Tibial artery (tissue), 4 donors: ENCODE measurements at regions not wholly inside any gene's neighbourhood (a gene's known extent, or its start where the extent isn't known, plus 50 kb on each side); places are given as distances from the start of the nearest gene placed in this dataset.
"Not testable (repeated sequence)": the region's sequence is repeated elsewhere in the genome, so short reads cannot be mapped to it uniquely, and the experiment has no call there.

Experiments
- DNase-seq, 2 donors: peaks; one replicate each; pipeline ENCODE4 v3.0.0-alpha.2; 2019
- H3K27ac ChIP-seq, 2 donors: fragments of 200-600 bp; sonication (generic) in 1 of 2; 1 replicate in 1 of 2; 2 replicates in 1 of 2; pipeline ENCODE4 v1.5.1; 2018 to 2019; ENCODE audit warnings: mild to moderate bottlenecking in 1 of 2
- H3K27me3 ChIP-seq, 2 donors: fragments of 200-600 bp; sonication (generic) in 1 of 2; one replicate each; pipeline versions ENCODE4 v1.5.1 to v1.6.0; 2016 to 2019
- H3K36me3 ChIP-seq, 3 donors: fragments of 200-600 bp; sonication (generic) in 2 of 3; one replicate each; pipeline ENCODE4 v1.5.1; 2016 to 2019; ENCODE audit warnings: mild to moderate bottlenecking in 2 of 3
- H3K4me1 ChIP-seq, 4 donors: fragments of 200-600 bp; sonication (generic) in 2 of 4; 1 replicate in 3 of 4; 2 replicates in 1 of 4; pipeline ENCODE4 v1.5.1; 2016 to 2019
- H3K4me3 ChIP-seq, 2 donors: fragments of 200-600 bp; sonication (generic) in 1 of 2; 1 replicate in 1 of 2; 2 replicates in 1 of 2; pipeline ENCODE4 v1.5.1; 2018 to 2019; ENCODE audit warnings: mild to moderate bottlenecking in 2 of 2
- H3K9me3 ChIP-seq, 3 donors: fragments of 200-600 bp; sonication (generic) in 1 of 3; one replicate each; pipeline ENCODE4 v1.5.1; 2016 to 2019
- CTCF ChIP-seq, 2 experiments: fragments of 200-600 bp in 1 of 2; fragments of 450-650 bp in 1 of 2; IDR thresholded peaks; one replicate each; pipeline ENCODE4 v1.5.1; 2017 to 2019; ENCODE audit warnings: antibody characterized with exemption in 2 of 2, mild to moderate bottlenecking in 1 of 2, moderate library complexity in 1 of 2
- intact Hi-C: fragments of 100-400 bp; cut with DNase I; formaldehyde crosslinking; loops from one replicate; pipeline ENCODE4 v1.15.0; 2023; ENCODE audit warnings: low total_unique reads

GRCh38 chr9:618478-618877 is 223.0 kb upstream of the DMRT1 start:
- H3K27me3 ChIP-seq = no peaks in the 10 kb centered on the region
- H3K4me3 ChIP-seq = no peak overlapping the region
- peak overlapping the region; percentile 77 for H3K27ac ChIP-seq
- no peak for TF ChIP-seq CTCF (IDR thresholded peaks at IDR 0.05)
- no peaks in the 10 kb centered on the region for H3K36me3 ChIP-seq
- H3K9me3 ChIP-seq = no peaks in the 10 kb centered on the region
- H3K4me1 ChIP-seq = peaks cover 0 to 52% (median 24%) of the 10 kb centered on the region in 4 donors
- no peak for DNase-seq
- intact Hi-C loops = no loop called here

- Histone ChIP-seq H3K4me3 (no peak overlapping the region), H3K36me3 (no peaks in the 10 kb centered on the region), H3K27ac (peak overlapping the region; percentile 5 to 77), H3K4me1 (peaks cover 0 to 59% (median 26%) of the 10 kb centered on the region in 4 donors), H3K9me3 (no peaks in the 10 kb centered on the region), H3K27me3 (no peaks in the 10 kb centered on the region)
- intact Hi-C loops = loop anchor here (10.0 kb wide), 1 partner anchor 63 kb away; no protein-coding TSS in a partner anchor
- DNase-seq = no peak
- no peak for TF ChIP-seq CTCF (IDR thresholded peaks at IDR 0.05)
These were observed 220.2 kb upstream of the DMRT1 start for GRCh38 chr9:621201-621855.

GRCh38 chr9:624935-625500 is 216.5 kb upstream of the DMRT1 start:
- intact Hi-C loops = loop anchor here (10.0 kb wide), 1 partner anchor 60 kb away; no protein-coding TSS in a partner anchor
- H3K27ac ChIP-seq = peak overlapping the region; percentile 79 to 83
- no peak for DNase-seq

GRCh38 chr9:625613-626012 is 215.9 kb upstream of the DMRT1 start:
- H3K27me3 ChIP-seq = no peaks in the 10 kb centered on the region
- H3K36me3 ChIP-seq = no peaks in the 10 kb centered on the region
- no peak overlapping the region for H3K4me3 ChIP-seq
- peaks cover 0 to 63% (median 30%) of the 10 kb centered on the region in 4 donors for H3K4me1 ChIP-seq
- peak overlapping the region; percentile 79 to 83 for H3K27ac ChIP-seq
- no peak for TF ChIP-seq CTCF (IDR thresholded peaks at IDR 0.05)
- H3K9me3 ChIP-seq = no peaks in the 10 kb centered on the region
- DNase-seq = no peak
- intact Hi-C loops = loop anchor here (10.0 kb wide), 1 partner anchor 59 kb away; no protein-coding TSS in a partner anchor

More at GRCh38 chr9:624935-625500, 216.5 kb upstream of the DMRT1 start:
- Histone ChIP-seq H3K36me3 (no peaks in the 10 kb centered on the region), H3K9me3 (no peaks in the 10 kb centered on the region), H3K27me3 (no peaks in the 10 kb centered on the region), H3K4me3 (no peak overlapping the region), H3K4me1 (peaks cover 0 to 63% (median 30%) of the 10 kb centered on the region in 4 donors)
- no peak for TF ChIP-seq CTCF (IDR thresholded peaks at IDR 0.05)

GRCh38 chr9:626114-626513 is 215.4 kb upstream of the DMRT1 start:
- peak overlapping the region; percentile 79 to 83 for H3K27ac ChIP-seq
- intact Hi-C loops = loop anchor here (10.0 kb wide), 1 partner anchor 59 kb away; no protein-coding TSS in a partner anchor
- peak overlapping the region; percentile 3 to 12 for H3K4me3 ChIP-seq
- not testable (repeated sequence) for H3K36me3 ChIP-seq, H3K27me3 ChIP-seq, H3K9me3 ChIP-seq
- DNase-seq = peak; percentile 37 to 74
- H3K4me1 ChIP-seq = peaks cover 0 to 60% (median 30%) of the 10 kb centered on the region in 4 donors

- Histone ChIP-seq H3K4me3 (peak overlapping the region; percentile 3 to 12), H3K27ac (peak overlapping the region; percentile 79 to 83), H3K27me3 (no peaks in the 10 kb centered on the region), H3K4me1 (peaks cover 0 to 56% (median 30%) of the 10 kb centered on the region in 4 donors), H3K36me3 (no peaks in the 10 kb centered on the region), H3K9me3 (no peaks in the 10 kb centered on the region)
- no peak for TF ChIP-seq CTCF (IDR thresholded peaks at IDR 0.05)
- intact Hi-C loops = loop anchor here (10.0 kb wide), 1 partner anchor 58 kb away; no protein-coding TSS in a partner anchor
- DNase-seq = no peak
These were observed 214.9 kb upstream of the DMRT1 start for GRCh38 chr9:626596-626995.
